ENCODE measurements at regions not wholly inside any gene's neighbourhood (a gene's known extent, or its start where the extent isn't known, plus 50 kb on each side); places are given as distances from the start of the nearest gene placed in this dataset.

GRCh38 chrX:42117318-42117717 is 194.0 kb upstream of the CASK start:
- Mint-ChIP-seq H3K27ac (ENCODE audit: low read depth, unreplicated experiment) (no peak overlapping the region), H3K4me3 (ENCODE audit: unreplicated experiment) (no peak overlapping the region), H3K36me3 (ENCODE audit: insufficient read depth, unreplicated experiment) (no peaks in the 10 kb centered on the region), H3K4me1 (ENCODE audit: insufficient read depth, unreplicated experiment) (peaks cover 11% of the 10 kb centered on the region), H3K27me3 (ENCODE audit: insufficient read depth, unreplicated experiment) (peaks cover 65% of the 10 kb centered on the region), H3K9me3 (ENCODE audit: unreplicated experiment) (no peaks in the 10 kb centered on the region)
- no TSS peak for BruUV-seq (replicated peaks)
- ChIA-PET CTCF (interaction anchor here (0.5 kb wide), 1 partner anchor 148 kb away, joined by 3 read pairs; no protein-coding TSS in a partner anchor), POLR2A (no interaction called here)
- no peak for DNase-seq (ENCODE audit: unreplicated experiment)
- TF ChIP-seq CTCF (IDR thresholded peaks at IDR 0.05; ENCODE audit: unreplicated experiment), result no peak
- intact Hi-C loops (cut with micrococcal nuclease), result no loop called here

GRCh38 chrX:42109428-42109827 is 186.1 kb upstream of the CASK start:
- ChIA-PET CTCF (no interaction called here), POLR2A (interaction anchor here (0.6 kb wide), 1 partner anchor 191 kb away, joined by 3 read pairs; no protein-coding TSS in a partner anchor)
- DNase-seq (ENCODE audit: unreplicated experiment), result no peak
- no peak for TF ChIP-seq CTCF (IDR thresholded peaks at IDR 0.05; ENCODE audit: unreplicated experiment)
- no peaks in the 10 kb centered on the region for H3K4me1 Mint-ChIP-seq (ENCODE audit: insufficient read depth, unreplicated experiment)
- H3K9me3 Mint-ChIP-seq (ENCODE audit: unreplicated experiment), result no peaks in the 10 kb centered on the region
- H3K36me3 Mint-ChIP-seq (ENCODE audit: insufficient read depth, unreplicated experiment), result no peaks in the 10 kb centered on the region
- no TSS peak for BruUV-seq (replicated peaks)
- H3K27me3 Mint-ChIP-seq (ENCODE audit: insufficient read depth, unreplicated experiment), result peaks cover 65% of the 10 kb centered on the region
- no peak overlapping the region for H3K4me3 Mint-ChIP-seq (ENCODE audit: unreplicated experiment)
- no peak overlapping the region for H3K27ac Mint-ChIP-seq (ENCODE audit: low read depth, unreplicated experiment)
- intact Hi-C loops (cut with micrococcal nuclease), result no loop called here

- intact Hi-C loops (cut with micrococcal nuclease), result no loop called here
- ChIA-PET CTCF (no interaction called here), POLR2A (no interaction called here)
- peaks cover 65% of the 10 kb centered on the region for H3K27me3 Mint-ChIP-seq (ENCODE audit: insufficient read depth, unreplicated experiment)
- BruUV-seq (replicated peaks), result no TSS peak
- H3K36me3 Mint-ChIP-seq (ENCODE audit: insufficient read depth, unreplicated experiment), result no peaks in the 10 kb centered on the region
- no peak for DNase-seq (ENCODE audit: unreplicated experiment)
- no peak for TF ChIP-seq CTCF (IDR thresholded peaks at IDR 0.05; ENCODE audit: unreplicated experiment)
- H3K4me1 Mint-ChIP-seq (ENCODE audit: insufficient read depth, unreplicated experiment), result no peaks in the 10 kb centered on the region
- H3K4me3 Mint-ChIP-seq (ENCODE audit: unreplicated experiment), result no peak overlapping the region
- H3K27ac Mint-ChIP-seq (ENCODE audit: low read depth, unreplicated experiment), result no peak overlapping the region
- H3K9me3 Mint-ChIP-seq (ENCODE audit: unreplicated experiment), result no peaks in the 10 kb centered on the region
These were observed 184.4 kb upstream of the CASK start for GRCh38 chrX:42107495-42108488.

GRCh38 chrX:42106556-42106955 is 183.2 kb upstream of the CASK start:
- BruUV-seq (replicated peaks), result no TSS peak
- intact Hi-C loops (cut with micrococcal nuclease), result no loop called here
- no peaks in the 10 kb centered on the region for H3K9me3 Mint-ChIP-seq (ENCODE audit: unreplicated experiment)
- CTCF ChIA-PET, result interaction anchor here (0.7 kb wide), 1 partner anchor 1323 kb away, joined by 3 read pairs; no protein-coding TSS in a partner anchor
- TF ChIP-seq CTCF (IDR thresholded peaks at IDR 0.05; ENCODE audit: unreplicated experiment), result no peak
- H3K27ac Mint-ChIP-seq (ENCODE audit: low read depth, unreplicated experiment), result no peak overlapping the region
- no peak for DNase-seq (ENCODE audit: unreplicated experiment)
- POLR2A ChIA-PET, result no interaction called here
- no peaks in the 10 kb centered on the region for H3K4me1 Mint-ChIP-seq (ENCODE audit: insufficient read depth, unreplicated experiment)
- H3K27me3 Mint-ChIP-seq (ENCODE audit: insufficient read depth, unreplicated experiment), result peaks cover 65% of the 10 kb centered on the region
- no peak overlapping the region for H3K4me3 Mint-ChIP-seq (ENCODE audit: unreplicated experiment)
- no peaks in the 10 kb centered on the region for H3K36me3 Mint-ChIP-seq (ENCODE audit: insufficient read depth, unreplicated experiment)

Data from MCF 10A (cell line).